HepG2 (cell line): ENCODE measurements at regions not wholly inside any gene's neighbourhood (a gene's known extent, or its start where the extent isn't known, plus 50 kb on each side); places are given as distances from the start of the nearest gene placed in this dataset.

Experiments
- ATAC-seq: fragments of 200-7000 bp; cut with Tn5 transposase; 3 replicates; pipeline ENCODE4 v1.9.1; 2020; ENCODE audit warnings: mild to moderate bottlenecking, moderate library complexity
- BruUV-seq: library from RNA; stranded (reverse); fragments of 400-500 nt; replicated peaks from 2 replicates; lab custom pipeline; 2021; lab: Mats Ljungman, UMichigan
- CTCF ChIA-PET: fragments of 300-600 bp; formaldehyde crosslinking; extraction: SDS; loops from one replicate; lab custom pipeline; 2021; ENCODE audit warnings: low total read pairs, inconsistent platforms, low intra/inter-chr PET ratio; lab: Yijun Ruan, JAX
- POLR2A ChIA-PET: fragments of 350-600 bp; sonication (Branson Sonifier 250); formaldehyde crosslinking; loops from one replicate; lab custom pipeline; 2020; ENCODE audit warnings: antibody characterized with exemption, inconsistent platforms; lab: Yijun Ruan, JAX
- DNase-seq: peaks from one replicate; pipeline ENCODE4 v3.0.0-alpha.2; 2015; ENCODE audit warnings: low spot score
- FAIRE-seq: peaks from 3 replicates; lab custom pipeline; 2011; peaks lifted over from hg19 to GRCh38; lab: Jason Lieb, UNC
- H2AFZ ChIP-seq: one replicate; pipeline ENCODE4 v1.6.1; 2011; ENCODE audit warnings: low read length, inconsistent platforms
- H3K27ac ChIP-seq: fragments of 300-600 bp; 3 replicates; pipeline ENCODE4 v1.8.0; 2011; ENCODE audit warnings: mixed run types, mild to moderate bottlenecking, mixed read lengths, low read length, inconsistent platforms; ENCODE audit not compliant: insufficient read depth; ENCODE audit errors: extremely low read length
- H3K27me3 ChIP-seq, 2 experiments: fragments of 200-600 bp in 1 of 2; 2 replicates in 1 of 2; 3 replicates in 1 of 2; pipeline versions ENCODE4 v1.6.0 to v1.8.0; 2011; ENCODE audit warnings: low read length in 2 of 2, mild to moderate bottlenecking in 2 of 2, moderate library complexity in 2 of 2, inconsistent platforms in 1 of 2; ENCODE audit not compliant: insufficient read depth in 2 of 2, control insufficient read depth in 1 of 2
- H3K36me3 ChIP-seq, 2 experiments: fragments of 200-600 bp in 1 of 2; replicated peaks in 1 of 2; 2 replicates in 1 of 2; 3 replicates in 1 of 2; pipeline versions ENCODE4 v1.5.1 to v1.8.0; 2011; ENCODE audit warnings: low read length in 2 of 2, inconsistent platforms in 1 of 2; ENCODE audit not compliant: insufficient read depth in 2 of 2, control insufficient read depth in 1 of 2
- H3K4me1 ChIP-seq: 2 replicates; pipeline ENCODE4 v1.5.1; 2012; ENCODE audit warnings: low read length, inconsistent platforms; ENCODE audit not compliant: insufficient read depth
- H3K4me2 ChIP-seq: 2 replicates; pipeline ENCODE4 v1.6.0; 2011; ENCODE audit warnings: low read depth, low read length, inconsistent platforms
- H3K4me3 ChIP-seq, 3 experiments: fragments of 200-600 bp in 1 of 3; sonication (generic), shearing (Covaris generic) in 1 of 3; replicated peaks in 1 of 3; 2 replicates each; pipeline ENCODE4 v1.5.1; 2011 to 2016; ENCODE audit warnings: low read length in 3 of 3, inconsistent platforms in 2 of 3, low read depth in 2 of 3, mild to moderate bottlenecking in 2 of 3, control low read depth in 1 of 3, mixed read lengths in 1 of 3; ENCODE audit not compliant: insufficient read depth in 1 of 3
- H3K79me2 ChIP-seq: one replicate; pipeline ENCODE4 v1.6.1; 2011; ENCODE audit warnings: low read length, inconsistent platforms; ENCODE audit not compliant: insufficient read depth
- H3K9ac ChIP-seq: 2 replicates; pipeline ENCODE4 v1.6.0; 2011; ENCODE audit warnings: mild to moderate bottlenecking, low read depth, low read length, inconsistent platforms; ENCODE audit not compliant: insufficient read depth
- H3K9me3 ChIP-seq: 2 replicates; pipeline ENCODE4 v1.5.1; 2012; ENCODE audit warnings: mild to moderate bottlenecking, low read length
- H4K20me1 ChIP-seq: 2 replicates; pipeline ENCODE4 v1.6.0; 2011; ENCODE audit warnings: inconsistent platforms, mild to moderate bottlenecking, low read length, moderate library complexity; ENCODE audit not compliant: insufficient read depth
- ADNP ChIP-seq: sonication (generic); formaldehyde crosslinking; IDR thresholded peaks from 2 replicates; pipeline ENCODE4 v1.4.0; 2020; ENCODE audit warnings: missing genetic modification reagents
- GLMP ChIP-seq: sonication (generic); formaldehyde crosslinking; IDR thresholded peaks from 2 replicates; pipeline ENCODE4 v1.9.0; 2021; ENCODE audit warnings: missing genetic modification reagents, mild to moderate bottlenecking, borderline replicate concordance
- HIC2 ChIP-seq: sonication (generic); formaldehyde crosslinking; IDR thresholded peaks from 2 replicates; pipeline ENCODE4 v1.9.0; 2022; ENCODE audit warnings: low read depth, missing genetic modification reagents
- NPAS2 ChIP-seq: sonication (generic); formaldehyde crosslinking; IDR thresholded peaks from 2 replicates; pipeline ENCODE4 v1.8.0; 2022; ENCODE audit warnings: mild to moderate bottlenecking, missing genetic modification reagents, borderline replicate concordance
- RFX5 ChIP-seq: IDR thresholded peaks from 2 replicates; pipeline ENCODE4 v1.6.1; 2011; ENCODE audit warnings: low read depth, low read length, improper control_type of control experiment
- TOE1 ChIP-seq: sonication (generic); formaldehyde crosslinking; IDR thresholded peaks from 2 replicates; pipeline ENCODE4 v1.4.0; 2020; ENCODE audit warnings: mild to moderate bottlenecking, missing genetic modification reagents
- ZMAT5 ChIP-seq: sonication (generic); formaldehyde crosslinking; IDR thresholded peaks from 2 replicates; pipeline ENCODE4 v1.5.0; 2020; ENCODE audit warnings: mild to moderate bottlenecking, low read depth, missing genetic modification reagents, borderline replicate concordance
- ZNF12 ChIP-seq: sonication (generic); formaldehyde crosslinking; IDR thresholded peaks from 2 replicates; pipeline ENCODE4 v1.5.0; 2020; ENCODE audit warnings: missing genetic modification reagents
- ZNF275 ChIP-seq: sonication (generic); formaldehyde crosslinking; IDR thresholded peaks from 2 replicates; pipeline ENCODE4 v1.8.0; 2022; ENCODE audit warnings: missing genetic modification reagents, mild to moderate bottlenecking, inconsistent platforms, borderline replicate concordance
- ZNF572 ChIP-seq: sonication (generic); formaldehyde crosslinking; IDR thresholded peaks from 2 replicates; pipeline ENCODE4 v1.5.1; 2020; ENCODE audit warnings: mild to moderate bottlenecking, missing genetic modification reagents
- ZNF652 ChIP-seq: IDR thresholded peaks from 2 replicates; pipeline ENCODE4 v1.6.1; 2016; ENCODE audit warnings: low read depth, borderline replicate concordance
- ZNF800 ChIP-seq: sonication (generic); formaldehyde crosslinking; IDR thresholded peaks from 2 replicates; pipeline ENCODE4 v1.4.0; 2020; ENCODE audit warnings: missing genetic modification reagents
- ZNF878 ChIP-seq: sonication (generic); formaldehyde crosslinking; IDR thresholded peaks from 2 replicates; pipeline ENCODE4 v1.8.1; 2023; ENCODE audit warnings: mild to moderate bottlenecking, missing genetic modification reagents, moderate library complexity
- WGBS: methylation state at CpG from one replicate; pipeline ENCODE4 v1.1.6; 2017; ENCODE audit warnings: low lambda C conversion rate; 5-methylcytosine and 5-hydroxymethylcytosine counted together
- in situ Hi-C: cut with HindIII; loops from 2 replicates; pipeline ENCODE4 v1.10.0; 2017; ENCODE audit warnings: low pct_unique_long_range_greater_than_20kb; ENCODE audit not compliant: extremely low pct_ligation_motif_present
- intact Hi-C: fragments of 100-400 bp; cut with micrococcal nuclease; formaldehyde crosslinking; loops from one replicate; pipeline ENCODE4 v1.10.0; 2022; ENCODE audit not compliant: unreplicated experiment

GRCh38 chr5:117195076-117195475 is 620.5 kb upstream of the SEMA6A start:
- no peaks in the 10 kb centered on the region for H4K20me1 ChIP-seq
- in situ Hi-C loops (no loop called here), intact Hi-C loops (no loop called here)
- H3K79me2 ChIP-seq = no peaks in the 10 kb centered on the region
- no peaks in the 10 kb centered on the region for H3K4me1 ChIP-seq
- no peak overlapping the region for H3K4me2 ChIP-seq
- H3K4me3 ChIP-seq = no peak overlapping the region
- ATAC-seq (no peak), DNase-seq (no peak), FAIRE-seq (no peak)
- BruUV-seq = no TSS peak
- no peak overlapping the region for H3K27ac ChIP-seq
- TF ChIP-seq ZNF12 (CRISPR knock-in tag) (no peak), RFX5 (no peak), TOE1 (CRISPR knock-in tag) (no peak), ZMAT5 (CRISPR knock-in tag) (no peak), GLMP (CRISPR knock-in tag) (no peak), NPAS2 (CRISPR knock-in tag) (no peak), ADNP (CRISPR knock-in tag) (no peak)
- H2AFZ ChIP-seq = no peak overlapping the region
- CTCF ChIA-PET = no interaction called here
- no peaks in the 10 kb centered on the region for H3K27me3 ChIP-seq
- no peaks in the 10 kb centered on the region for H3K36me3 ChIP-seq
- POLR2A ChIA-PET = no interaction called here
- H3K9ac ChIP-seq = no peak overlapping the region
- H3K9me3 ChIP-seq = no peaks in the 10 kb centered on the region

- intact Hi-C loops = no loop called here
- BruUV-seq = no TSS peak
- Histone ChIP-seq H3K36me3 (no peaks in the 10 kb centered on the region), H3K4me2 (no peak overlapping the region), H3K9ac (no peak overlapping the region), H3K27ac (no peak overlapping the region), H3K4me3 (no peak overlapping the region), H2AFZ (no peak overlapping the region), H3K9me3 (no peaks in the 10 kb centered on the region), H4K20me1 (no peaks in the 10 kb centered on the region), H3K79me2 (no peaks in the 10 kb centered on the region), H3K4me1 (no peaks in the 10 kb centered on the region), H3K27me3 (no peaks in the 10 kb centered on the region)
- FAIRE-seq (no peak), ATAC-seq (no peak), DNase-seq (no peak)
- POLR2A ChIA-PET = no interaction called here
- in situ Hi-C loops = no loop called here
- WGBS = 0% methylated on average over 2 of the region's 2 CpGs
- CTCF ChIA-PET = no interaction called here
- TF ChIP-seq ZNF878 (CRISPR knock-in tag) (no peak), ZNF800 (no peak), ZNF275 (CRISPR knock-in tag) (no peak), ZNF652 (CRISPR knock-in tag) (no peak), ZNF572 (CRISPR knock-in tag) (no peak), HIC2 (CRISPR knock-in tag) (no peak)
Measured at GRCh38 chr5:117191251-117191650, 616.6 kb upstream of the SEMA6A start.
